ACHN (cell line): ENCODE measurements at regions not wholly inside any gene's neighbourhood (a gene's known extent, or its start where the extent isn't known, plus 50 kb on each side); places are given as distances from the start of the nearest gene placed in this dataset.

ENCODE experiments used
- DNase-seq: peaks from one replicate; pipeline ENCODE4 v3.0.0-alpha.2; 2015
- in situ Hi-C: cut with HindIII; loops from 2 replicates; pipeline ENCODE4 v1.10.0; 2017; ENCODE audit warnings: low sequenced_read_pairs, low pct_ligation_motif_present, low pct_unique_long_range_greater_than_20kb

DNA sequence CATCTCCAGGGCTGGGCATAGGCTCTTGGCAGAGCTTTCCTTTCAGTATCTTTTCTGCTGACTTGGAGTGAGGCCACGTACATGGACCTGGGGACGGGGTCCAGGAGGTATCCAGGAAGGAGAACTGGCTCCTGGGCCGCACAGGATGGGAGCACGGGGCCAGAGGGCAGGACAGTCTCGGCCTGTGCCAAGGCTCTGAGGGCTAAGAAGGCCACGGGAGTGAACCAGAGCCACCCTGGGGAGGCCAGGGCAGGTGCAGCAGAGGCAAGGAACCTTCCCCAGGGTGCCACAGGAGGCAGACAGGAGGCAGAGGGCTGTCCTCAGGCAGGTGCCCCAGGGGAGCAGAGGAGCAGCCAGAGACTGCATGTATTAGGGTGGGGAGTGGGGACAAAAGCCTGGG lies 50.3 kb downstream of the PLXNA1 start:
- DNase-seq = no peak
- in situ Hi-C loops = no loop called here

DNA sequence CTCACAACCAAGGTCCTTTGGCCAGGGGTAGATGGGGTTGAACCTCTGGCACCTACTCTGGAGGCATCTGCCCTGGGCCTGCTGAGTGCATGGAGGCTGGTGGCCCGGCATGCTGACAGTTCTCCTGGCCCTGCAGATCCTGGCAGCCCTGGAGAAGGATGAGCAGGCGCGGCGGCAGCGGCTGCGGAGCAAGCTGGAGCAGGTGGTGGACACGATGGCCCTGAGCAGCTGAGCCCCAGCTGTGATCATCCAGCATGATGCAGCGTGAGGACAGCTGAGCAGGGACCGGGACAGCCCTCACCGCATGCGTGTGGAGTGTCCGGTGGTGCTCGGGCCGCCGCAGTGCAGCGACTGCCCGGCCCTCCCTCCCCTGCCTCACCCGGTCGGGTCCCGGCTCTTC lies 50.9 kb downstream of the PLXNA1 start:
- in situ Hi-C loops = no loop called here
- no peak for DNase-seq

DNA sequence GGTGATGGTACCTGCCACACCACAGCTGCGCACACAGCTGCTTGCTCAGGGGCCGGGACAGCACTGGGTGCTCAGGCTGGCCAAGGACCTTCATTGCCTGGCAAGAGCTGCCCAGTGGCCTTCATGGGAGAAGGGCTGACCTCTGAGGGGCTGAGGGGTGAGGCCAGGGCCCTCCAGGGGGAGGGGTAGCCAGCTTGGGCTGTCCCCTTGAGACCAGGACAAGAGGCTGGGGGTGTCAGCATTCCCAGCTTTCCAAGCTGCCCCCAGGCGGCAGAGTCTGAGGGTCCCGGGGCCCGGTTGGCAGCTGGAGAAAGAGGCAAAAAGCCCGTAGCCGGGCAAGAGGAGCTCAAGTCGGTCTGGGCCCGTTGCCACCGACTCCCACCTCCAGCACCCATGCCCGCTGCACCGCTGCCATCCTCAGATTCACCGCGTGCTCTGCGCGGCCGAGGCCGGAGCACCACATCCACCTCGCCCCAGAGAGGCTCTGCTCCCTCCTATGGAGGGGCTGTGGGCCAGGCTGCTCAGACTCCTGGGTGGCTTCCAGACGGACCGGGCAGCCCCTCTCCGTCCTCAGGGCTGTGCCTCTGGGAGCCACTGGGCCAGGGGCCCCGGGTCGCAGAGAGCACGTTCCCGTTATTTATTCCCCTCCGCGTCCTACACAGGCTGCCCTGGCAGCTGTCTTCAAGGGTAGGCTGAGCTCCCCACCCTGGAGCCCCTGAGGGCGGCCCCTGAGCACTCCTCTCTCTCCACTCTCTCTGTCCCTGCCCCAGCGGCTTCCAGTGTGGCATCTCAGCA lies 51.5 kb downstream of the PLXNA1 start:
- no peak for DNase-seq
- in situ Hi-C loops = no loop called here

DNA sequence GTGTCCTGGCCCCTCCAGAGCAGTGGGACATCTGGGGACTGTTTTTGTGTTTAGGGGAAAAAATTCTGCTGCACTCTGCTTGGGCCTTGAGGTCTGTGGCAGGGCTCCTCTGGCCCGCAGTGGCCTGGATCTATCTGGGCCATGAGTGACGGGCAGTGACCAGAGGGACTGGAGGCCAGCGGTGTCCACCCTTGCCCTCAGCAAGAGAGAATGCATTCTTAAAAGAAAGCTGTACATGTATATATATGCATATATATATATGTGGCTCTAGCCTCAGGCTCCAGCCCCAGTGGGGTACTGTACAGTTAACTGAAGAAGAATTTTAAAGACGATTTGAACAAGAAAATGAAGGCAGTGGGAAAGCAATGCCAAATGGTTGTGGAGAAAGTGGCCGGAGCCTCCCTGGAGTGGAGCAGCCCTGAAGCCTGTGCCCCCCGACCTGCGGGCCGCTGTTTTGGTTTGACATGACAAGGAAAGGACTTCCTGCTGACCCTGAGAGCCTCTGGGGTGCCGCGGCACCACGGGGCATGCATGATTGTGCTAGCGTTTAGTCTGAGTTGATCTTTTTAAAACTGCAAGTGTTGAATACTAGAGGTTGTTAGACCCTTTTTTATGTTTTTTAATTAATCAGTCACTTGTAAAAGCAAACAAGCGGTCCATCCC lies 52.2 kb downstream of the PLXNA1 start:
- in situ Hi-C loops = no loop called here
- DNase-seq = no peak

DNA sequence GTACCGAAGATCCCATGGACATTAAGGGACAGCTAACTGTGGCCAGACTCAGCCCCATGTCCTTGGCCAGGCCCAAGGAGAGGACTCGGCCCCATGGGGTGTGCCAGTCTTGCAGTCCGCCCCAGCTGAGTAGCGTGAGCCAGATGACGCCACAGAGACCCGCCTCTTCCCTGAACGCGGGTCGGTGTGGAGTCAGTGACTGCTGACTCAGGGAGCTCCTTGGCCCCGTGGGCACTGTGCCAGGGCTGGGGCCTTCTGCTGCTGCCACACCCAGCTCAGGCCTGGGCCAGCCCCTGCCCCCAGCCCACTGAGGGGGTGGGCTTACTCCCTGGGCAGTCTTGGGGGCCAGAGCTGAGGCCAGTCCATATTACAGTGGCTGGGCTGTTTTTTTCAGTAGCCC lies 52.8 kb downstream of the PLXNA1 start:
- peak; percentile 79 for DNase-seq
- in situ Hi-C loops = no loop called here

DNA sequence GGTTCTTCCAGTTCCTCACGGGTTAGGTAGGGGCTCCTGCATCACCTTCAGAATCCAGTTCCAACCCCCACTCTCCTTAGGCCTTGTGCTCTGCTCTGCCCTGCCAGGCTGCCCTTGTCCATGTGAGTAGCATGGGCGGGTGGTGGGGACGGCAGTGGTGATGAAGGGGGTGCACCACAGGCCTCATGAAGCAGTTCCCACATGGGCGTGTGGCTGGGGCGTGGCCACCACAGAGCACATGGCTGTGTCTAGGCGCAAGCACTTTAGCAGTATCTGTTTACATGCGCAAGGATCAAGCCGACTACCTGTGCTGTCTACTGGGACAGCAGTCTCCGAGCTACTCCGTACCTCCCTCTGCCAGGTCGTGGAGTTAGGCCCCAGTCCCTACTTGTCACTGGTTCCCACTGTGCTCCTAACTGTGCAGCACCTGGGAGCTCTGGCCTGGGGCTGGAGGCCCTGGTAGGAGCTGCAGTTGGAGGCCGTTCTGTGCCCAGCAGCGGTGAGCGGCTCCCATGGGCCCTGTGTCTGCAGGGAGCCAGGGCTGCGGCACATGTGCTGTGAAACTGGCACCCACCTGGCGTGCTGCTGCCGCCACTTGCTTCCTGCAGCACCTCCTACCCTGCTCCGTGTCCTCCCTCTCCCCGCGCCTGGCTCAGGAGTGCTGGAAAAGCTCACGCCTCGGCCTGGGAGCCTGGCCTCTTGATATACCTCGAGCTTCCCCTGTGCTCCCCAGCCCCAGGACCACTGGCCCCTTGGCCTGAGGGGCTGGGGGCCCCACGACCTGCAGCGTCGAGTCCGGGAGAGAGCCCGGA lies 53.5 kb downstream of the PLXNA1 start:
- in situ Hi-C loops = no loop called here
- no peak for DNase-seq

DNA sequence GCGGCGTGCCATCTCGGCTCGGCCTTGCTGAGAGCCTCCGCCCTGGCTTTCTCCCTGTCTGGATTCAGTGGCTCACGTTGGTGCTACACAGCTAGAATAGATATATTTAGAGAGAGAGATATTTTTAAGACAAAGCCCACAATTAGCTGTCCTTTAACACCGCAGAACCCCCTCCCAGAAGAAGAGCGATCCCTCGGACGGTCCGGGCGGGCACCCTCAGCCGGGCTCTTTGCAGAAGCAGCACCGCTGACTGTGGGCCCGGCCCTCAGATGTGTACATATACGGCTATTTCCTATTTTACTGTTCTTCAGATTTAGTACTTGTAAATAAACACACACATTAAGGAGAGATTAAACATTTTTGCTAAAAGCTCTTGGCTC lies 54.1 kb downstream of the PLXNA1 start:
- no peak for DNase-seq
- in situ Hi-C loops = no loop called here

DNA sequence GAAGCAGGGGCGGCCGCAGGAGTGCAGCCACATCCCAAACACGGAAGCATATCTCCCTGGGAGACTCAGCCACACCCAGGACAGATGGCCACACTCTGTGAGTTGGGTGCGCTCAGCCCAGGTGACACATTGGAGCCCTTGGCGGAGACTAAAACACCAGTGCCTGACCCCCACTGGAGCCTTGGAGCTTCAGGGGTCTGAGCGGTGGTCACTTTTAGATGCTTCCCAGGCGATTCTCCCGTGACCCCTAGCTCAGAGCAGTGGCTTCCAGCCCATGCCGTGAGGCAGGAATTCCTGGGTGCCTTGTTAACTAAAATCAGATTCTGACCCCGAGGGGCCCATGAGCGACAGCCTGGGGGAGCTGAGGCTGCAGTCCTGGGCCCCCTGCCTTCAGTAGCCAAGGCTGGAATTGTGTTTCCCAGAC lies 54.5 kb downstream of the PLXNA1 start:
- in situ Hi-C loops = no loop called here
- no peak for DNase-seq

DNA sequence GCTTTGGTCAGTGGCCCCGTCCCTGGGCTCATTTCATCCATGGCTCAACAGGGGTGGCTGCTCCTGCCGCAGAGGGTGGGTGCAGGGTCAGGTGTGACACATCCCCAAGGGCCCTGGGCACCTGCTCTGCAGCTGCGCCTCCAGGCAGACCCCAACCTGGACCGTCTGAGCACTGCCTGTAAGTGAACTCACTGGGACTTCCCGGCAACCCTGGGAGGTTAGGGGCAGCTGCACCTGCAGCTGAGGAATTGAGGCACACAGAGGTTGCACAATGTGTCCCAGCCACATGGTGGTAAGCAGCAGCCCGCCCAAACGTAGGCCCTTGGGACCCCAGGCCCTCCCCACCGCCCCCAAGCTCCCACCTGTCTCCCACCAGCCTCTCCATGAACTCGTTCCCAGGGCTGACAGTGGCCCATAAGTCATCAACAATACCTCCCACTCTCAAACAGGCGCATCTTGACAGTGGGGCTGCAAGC lies 55.1 kb downstream of the PLXNA1 start:
- no peak for DNase-seq
- in situ Hi-C loops = no loop called here

DNA sequence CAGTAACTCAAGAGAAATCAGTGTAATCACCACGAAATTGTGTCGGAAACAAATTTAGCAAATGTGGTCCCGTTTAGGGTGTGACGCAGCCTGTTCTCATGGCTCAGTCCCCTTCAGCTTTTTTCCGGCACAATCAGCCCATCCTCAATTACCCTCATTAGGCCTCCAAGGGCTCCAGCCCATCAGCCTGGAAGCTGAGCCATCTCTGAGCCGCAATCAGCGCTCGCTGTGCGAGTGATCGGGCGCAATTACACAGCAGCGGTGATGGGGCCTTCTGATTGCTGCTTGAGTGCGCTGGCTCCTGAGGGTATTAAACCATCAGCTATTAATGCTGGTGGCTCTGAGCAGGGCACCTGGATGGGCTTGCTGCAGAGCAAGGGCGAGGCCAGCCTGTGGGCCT lies 55.6 kb downstream of the PLXNA1 start:
- DNase-seq = no peak
- in situ Hi-C loops = no loop called here

DNA sequence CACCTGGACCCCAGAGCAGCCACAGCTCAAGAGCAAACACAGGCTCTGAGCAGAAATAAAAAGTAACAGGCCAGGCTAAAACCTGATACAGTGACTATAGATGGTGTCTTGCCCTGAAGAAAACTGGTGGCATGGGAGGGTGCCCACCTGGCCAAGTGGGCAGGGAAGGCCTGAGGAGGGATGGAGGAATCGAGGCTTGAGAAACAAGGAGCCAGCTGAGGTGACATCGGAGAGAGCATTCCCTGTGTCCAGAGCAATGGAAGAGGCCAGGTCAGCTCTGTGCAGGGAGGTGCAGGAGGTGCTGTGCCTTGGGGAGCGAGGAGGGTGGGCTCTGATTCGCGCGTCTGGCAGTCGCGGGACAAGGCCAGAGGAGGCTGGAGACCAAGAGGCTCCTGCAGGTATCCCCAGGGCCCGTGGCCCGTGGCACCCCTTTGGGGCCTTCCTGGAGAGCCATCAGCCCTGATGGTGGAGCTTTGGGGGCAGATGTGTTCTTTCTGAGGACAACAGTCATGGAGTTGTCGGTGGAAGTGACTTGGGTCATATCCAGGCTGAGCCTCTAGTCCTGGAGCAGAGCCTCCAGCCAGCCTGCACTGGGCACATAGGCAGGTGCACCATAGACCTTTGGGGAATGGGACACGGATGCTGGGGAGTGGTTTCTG lies 56.1 kb downstream of the PLXNA1 start:
- in situ Hi-C loops = no loop called here
- no peak for DNase-seq

DNA sequence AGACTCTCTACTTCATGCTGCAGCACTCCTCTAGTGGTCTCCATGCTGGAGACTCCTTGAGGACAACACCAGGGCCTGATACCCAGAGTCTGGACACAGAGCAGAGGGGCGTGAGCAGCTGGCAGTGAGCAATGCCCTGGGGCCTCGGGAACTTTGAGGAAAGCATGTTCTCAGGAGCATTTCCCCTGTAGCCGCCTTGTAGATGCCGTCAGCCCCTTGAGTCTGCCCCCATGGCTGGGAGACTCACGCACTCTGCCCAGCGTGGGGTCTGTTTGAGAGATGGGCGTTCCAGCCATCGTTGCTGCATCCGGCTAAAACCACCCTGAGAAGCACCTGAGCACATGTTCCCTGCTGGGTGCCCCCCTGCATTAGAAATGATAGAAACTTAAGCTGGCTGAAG lies 56.8 kb downstream of the PLXNA1 start:
- in situ Hi-C loops = no loop called here

DNA sequence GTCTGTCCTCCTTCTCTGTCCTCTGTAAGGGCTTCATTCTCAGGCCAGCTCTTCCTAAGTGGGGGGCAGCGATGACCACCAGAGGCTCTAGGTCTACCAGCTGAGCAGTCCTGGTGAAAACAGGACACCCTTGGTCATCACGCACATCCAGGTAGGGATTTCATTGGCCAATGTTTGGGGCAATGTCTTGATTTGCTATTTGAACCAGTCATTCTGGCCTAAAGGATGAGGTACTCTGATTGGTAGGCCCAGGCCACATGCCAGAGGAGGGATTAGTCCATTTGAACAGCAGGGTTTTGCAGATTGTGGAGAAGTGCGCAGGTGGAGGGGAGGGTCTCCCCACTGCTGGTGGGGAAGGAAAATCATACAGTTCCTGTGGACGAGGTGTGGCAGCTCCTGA lies 57.3 kb downstream of the PLXNA1 start:
- no peak for DNase-seq
- in situ Hi-C loops = no loop called here

More for the DNA sequence above, 56.8 kb downstream of the PLXNA1 start:
- no peak for DNase-seq

DNA sequence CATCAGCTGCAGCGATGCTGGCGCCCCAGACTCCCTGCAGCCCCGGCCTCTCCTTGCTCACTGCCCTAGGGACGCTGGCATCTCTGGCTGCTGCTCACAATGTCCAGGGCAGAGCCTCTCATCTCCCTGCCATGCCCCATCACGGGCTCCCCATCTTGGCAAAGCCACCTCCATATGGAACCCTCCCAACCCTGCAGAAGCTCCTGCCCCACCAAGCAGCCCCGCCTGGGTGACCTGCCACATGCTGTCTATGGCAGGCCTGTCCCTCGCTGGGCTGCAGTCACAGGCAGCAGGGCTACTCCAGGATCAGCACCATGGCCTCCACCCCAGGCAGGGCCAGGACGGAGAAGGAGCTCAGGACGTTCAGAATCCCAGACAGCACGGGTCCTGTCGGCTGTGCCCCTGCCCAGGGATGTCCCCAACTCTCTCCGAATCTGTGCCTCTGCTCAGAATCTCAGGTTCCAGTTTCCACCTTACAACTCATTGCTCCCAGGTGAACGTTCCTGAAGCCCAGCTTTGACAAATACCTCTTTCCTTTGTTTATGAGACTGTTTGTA lies 58.4 kb downstream of the PLXNA1 start:
- DNase-seq = no peak
- in situ Hi-C loops = no loop called here

DNA sequence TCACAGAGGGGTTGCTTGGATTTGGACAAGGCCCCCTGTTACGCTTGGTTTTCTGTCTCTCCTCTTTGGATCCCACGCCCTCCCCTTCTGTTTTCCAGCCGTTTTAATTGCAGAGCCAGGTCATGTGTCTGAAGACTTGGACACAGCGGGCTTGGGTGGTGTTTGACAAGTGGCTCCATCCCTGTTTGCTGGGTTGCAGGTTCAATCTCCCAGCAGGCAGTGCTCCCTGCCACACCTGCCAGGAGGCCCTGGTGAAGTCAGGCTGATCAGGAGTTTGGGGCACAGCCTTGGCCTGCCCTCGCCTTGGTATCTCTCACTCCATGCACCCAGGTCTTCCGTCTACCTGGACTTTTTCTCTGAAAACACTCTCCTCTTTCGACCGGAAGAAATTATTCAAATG lies 59.0 kb downstream of the PLXNA1 start:
- in situ Hi-C loops = no loop called here
- DNase-seq = no peak

DNA sequence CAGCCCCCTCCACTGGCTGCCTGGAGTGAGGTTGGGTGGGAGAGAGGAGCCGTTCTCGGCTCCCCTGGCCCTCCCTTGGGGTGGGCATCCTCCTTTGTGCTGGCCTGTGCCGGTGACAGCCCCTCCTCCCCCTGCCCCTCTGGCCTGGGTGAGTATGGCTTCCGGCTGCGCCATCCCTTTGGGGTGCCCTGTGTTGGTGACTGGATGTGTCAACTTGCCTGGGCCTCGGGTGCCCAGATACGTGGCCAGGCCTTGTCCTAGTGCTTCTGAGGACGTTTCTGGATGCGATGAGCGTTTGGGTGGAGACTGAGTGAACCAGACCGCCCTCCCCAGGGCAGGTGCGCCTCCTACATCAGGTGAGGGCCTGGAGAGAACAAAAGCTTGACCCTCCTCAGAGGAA lies 59.7 kb downstream of the PLXNA1 start:
- in situ Hi-C loops = no loop called here
- DNase-seq = no peak

DNA sequence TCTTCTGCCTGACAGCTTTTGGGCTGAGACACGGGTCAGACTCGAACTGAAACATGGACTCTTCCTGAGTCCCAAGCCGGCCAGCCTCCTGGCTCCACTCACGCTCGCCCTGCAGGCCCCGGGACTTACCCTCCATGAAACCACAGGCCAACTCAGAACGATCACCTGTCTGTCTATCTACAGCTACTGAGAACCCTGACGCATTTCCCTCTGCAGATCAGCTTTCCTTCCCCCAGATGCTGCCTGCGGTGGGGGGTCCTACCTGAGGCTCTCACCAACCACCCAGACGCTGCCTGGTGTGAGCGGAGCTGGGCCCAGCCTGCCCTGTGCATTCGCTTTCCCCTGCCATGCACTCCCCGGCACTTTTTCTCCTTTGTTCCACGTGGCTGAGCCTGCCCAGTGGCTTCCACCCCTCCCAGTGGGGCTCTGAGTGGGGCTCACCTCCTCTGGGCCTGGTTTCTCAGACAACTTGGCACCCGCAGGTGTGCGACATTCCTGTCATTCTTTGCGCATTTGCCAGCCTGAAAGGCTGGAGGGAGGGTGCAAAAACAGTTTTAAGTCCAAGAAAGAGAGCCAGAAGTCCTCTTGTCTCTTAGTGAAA lies 60.2 kb downstream of the PLXNA1 start:
- in situ Hi-C loops = no loop called here
- DNase-seq = peak; percentile 70
